Activated CD4-positive, alpha-beta T cell treated with anti-CD3 and anti-CD28 coated beads, Interleukin-2, amount 50 U/mL, for 16 hours (primary cell): ENCODE measurements at regions not wholly inside any gene's neighbourhood (a gene's known extent, or its start where the extent isn't known, plus 50 kb on each side); places are given as distances from the start of the nearest gene placed in this dataset.

Experiments used
- DNase-seq: peaks from one replicate; pipeline ENCODE4 v3.0.0-alpha.2; 2020

GRCh38 chr7:45235905-45236304 is 78.3 kb downstream of the RAMP3 start:
- DNase-seq, result no peak

- DNase-seq, result no peak
These were observed 79.1 kb downstream of the RAMP3 start for GRCh38 chr7:45236666-45237065.

GRCh38 chr7:45237788-45238461 is 80.3 kb downstream of the RAMP3 start:
- DNase-seq, result no peak

- DNase-seq, result no peak
These were observed 81.2 kb downstream of the RAMP3 start for GRCh38 chr7:45238806-45239205.

- no peak for DNase-seq
These were observed 81.9 kb downstream of the RAMP3 start for GRCh38 chr7:45239486-45239885.

GRCh38 chr7:45240273-45240771 is 82.7 kb downstream of the RAMP3 start:
- no peak for DNase-seq

GRCh38 chr7:45240926-45241325 is 83.3 kb downstream of the RAMP3 start:
- DNase-seq, result no peak

GRCh38 chr7:45241339-45242109 is 83.9 kb downstream of the RAMP3 start:
- DNase-seq, result no peak

- DNase-seq, result no peak
These were observed 84.7 kb downstream of the RAMP3 start for GRCh38 chr7:45242261-45242660.

GRCh38 chr7:45242698-45243097 is 85.1 kb downstream of the RAMP3 start:
- DNase-seq, result no peak

GRCh38 chr7:45244981-45245380 is 87.4 kb downstream of the RAMP3 start:
- no peak for DNase-seq

GRCh38 chr7:45246339-45246738 is 88.7 kb downstream of the RAMP3 start:
- DNase-seq, result no peak

GRCh38 chr7:45252248-45252647 is 94.7 kb downstream of the RAMP3 start:
- DNase-seq, result no peak

GRCh38 chr7:45252857-45253256 is 95.3 kb downstream of the RAMP3 start:
- DNase-seq, result no peak

GRCh38 chr7:45253368-45253767 is 95.8 kb downstream of the RAMP3 start:
- DNase-seq, result no peak

GRCh38 chr7:45255187-45255586 is 97.6 kb downstream of the RAMP3 start:
- DNase-seq, result no peak

GRCh38 chr7:45256309-45256708 is 98.7 kb downstream of the RAMP3 start:
- DNase-seq, result no peak

GRCh38 chr7:45256775-45257174 is 99.2 kb downstream of the RAMP3 start:
- DNase-seq, result no peak

- DNase-seq, result no peak
These were observed 99.7 kb downstream of the RAMP3 start for GRCh38 chr7:45257284-45257683.

GRCh38 chr7:45258533-45259226 is 101.1 kb downstream of the RAMP3 start:
- no peak for DNase-seq

- DNase-seq, result no peak
These were observed 101.6 kb downstream of the RAMP3 start for GRCh38 chr7:45259227-45259596.

- peak; percentile 74 for DNase-seq
These were observed 102.5 kb downstream of the RAMP3 start for GRCh38 chr7:45259966-45260646.

- no peak for DNase-seq
These were observed 109.7 kb downstream of the RAMP3 start for GRCh38 chr7:45267262-45267661.
